DMS 273 treated with DMSO at 0.1 percent for 48 hours (cell line): ENCODE measurements at regions not wholly inside any gene's neighbourhood (a gene's known extent, or its start where the extent isn't known, plus 50 kb on each side); places are given as distances from the start of the nearest gene placed in this dataset.

Experiments
- DNase-seq: peaks from one replicate; lab custom pipeline; 2025; lab: John Stamatoyannopoulos, UW

GRCh38 chr10:109202111-109202510 lies 721.2 kb downstream of the XPNPEP1 start:
- no peak for DNase-seq

GRCh38 chr10:109200646-109201045 lies 722.7 kb downstream of the XPNPEP1 start:
- no peak for DNase-seq

GRCh38 chr10:109191823-109192222 lies 731.5 kb downstream of the XPNPEP1 start:
- no peak for DNase-seq

- DNase-seq, result no peak
Observed at GRCh38 chr10:109191341-109191740, 732.0 kb downstream of the XPNPEP1 start.

- DNase-seq, result no peak
Observed at GRCh38 chr10:109187677-109188076, 735.6 kb downstream of the XPNPEP1 start.

GRCh38 chr10:109183366-109183765 lies 739.9 kb downstream of the XPNPEP1 start:
- DNase-seq, result no peak

- DNase-seq, result no peak
Observed at GRCh38 chr10:109178591-109178990, 744.7 kb downstream of the XPNPEP1 start.

GRCh38 chr10:109174526-109174925 lies 748.8 kb downstream of the XPNPEP1 start:
- DNase-seq, result no peak

GRCh38 chr10:109173937-109174336 lies 749.4 kb downstream of the XPNPEP1 start:
- DNase-seq, result no peak

GRCh38 chr10:109173121-109173520 lies 750.2 kb downstream of the XPNPEP1 start:
- no peak for DNase-seq

- no peak for DNase-seq
Observed at GRCh38 chr10:109166935-109167334, 756.4 kb downstream of the XPNPEP1 start.

- no peak for DNase-seq
Observed at GRCh38 chr10:109159351-109159750, 764.0 kb downstream of the XPNPEP1 start.

GRCh38 chr10:109156396-109156795 lies 766.9 kb downstream of the XPNPEP1 start:
- no peak for DNase-seq

- no peak for DNase-seq
Observed at GRCh38 chr10:109149666-109150350, 773.5 kb downstream of the XPNPEP1 start.

- no peak for DNase-seq
Observed at GRCh38 chr10:109127363-109127762, 795.9 kb downstream of the XPNPEP1 start.

- DNase-seq, result no peak
Observed at GRCh38 chr10:109126541-109126940, 796.8 kb downstream of the XPNPEP1 start.

GRCh38 chr10:109126016-109126415 lies 797.3 kb downstream of the XPNPEP1 start:
- no peak for DNase-seq

- DNase-seq, result no peak
Observed at GRCh38 chr10:109115179-109115578, 808.1 kb downstream of the XPNPEP1 start.

- no peak for DNase-seq
Observed at GRCh38 chr10:109114579-109114978, 808.7 kb downstream of the XPNPEP1 start.

GRCh38 chr10:109106604-109107003 lies 816.7 kb downstream of the XPNPEP1 start:
- DNase-seq, result no peak

- DNase-seq, result no peak
Observed at GRCh38 chr10:109105725-109106124, 817.6 kb downstream of the XPNPEP1 start.

GRCh38 chr10:109104806-109105205 lies 818.5 kb downstream of the XPNPEP1 start:
- DNase-seq, result no peak

- no peak for DNase-seq
Observed at GRCh38 chr10:109103278-109103677, 820.0 kb downstream of the XPNPEP1 start.

GRCh38 chr10:109089779-109090178 lies 833.5 kb downstream of the XPNPEP1 start:
- no peak for DNase-seq
